SIG-M5 (cell line): ENCODE measurements at regions not wholly inside any gene's neighbourhood (a gene's known extent, or its start where the extent isn't known, plus 50 kb on each side); places are given as distances from the start of the nearest gene placed in this dataset.
"Not testable (repeated sequence)": the region's sequence is repeated elsewhere in the genome, so short reads cannot be mapped to it uniquely, and the experiment has no call there.

ENCODE experiments used
- DNase-seq: peaks from one replicate; lab custom pipeline; 2025; lab: John Stamatoyannopoulos, UW

- no peak for DNase-seq
Measured at GRCh38 chr9:2395814-2396612, 225.6 kb upstream of the VLDLR start.

GRCh38 chr9:2396622-2397285 is 224.8 kb upstream of the VLDLR start:
- no peak for DNase-seq

- DNase-seq = not testable (repeated sequence)
Measured at GRCh38 chr9:2397875-2398274, 223.7 kb upstream of the VLDLR start.

- not testable (repeated sequence) for DNase-seq
Measured at GRCh38 chr9:2401746-2402145, 219.8 kb upstream of the VLDLR start.

- DNase-seq = no peak
Measured at GRCh38 chr9:2403701-2404100, 217.9 kb upstream of the VLDLR start.

- DNase-seq = no peak
Measured at GRCh38 chr9:2406252-2406651, 215.3 kb upstream of the VLDLR start.

GRCh38 chr9:2407450-2407849 is 214.1 kb upstream of the VLDLR start:
- no peak for DNase-seq

GRCh38 chr9:2411459-2412215 is 209.9 kb upstream of the VLDLR start:
- no peak for DNase-seq

- DNase-seq = no peak
Measured at GRCh38 chr9:2413160-2413805, 208.3 kb upstream of the VLDLR start.

GRCh38 chr9:2414465-2414864 is 207.1 kb upstream of the VLDLR start:
- DNase-seq = no peak

- DNase-seq = no peak
Measured at GRCh38 chr9:2415326-2415725, 206.3 kb upstream of the VLDLR start.

- no peak for DNase-seq
Measured at GRCh38 chr9:2417730-2418129, 203.9 kb upstream of the VLDLR start.

GRCh38 chr9:2418619-2419018 is 203.0 kb upstream of the VLDLR start:
- DNase-seq = no peak

- DNase-seq = no peak
Measured at GRCh38 chr9:2419347-2419746, 202.2 kb upstream of the VLDLR start.

- no peak for DNase-seq
Measured at GRCh38 chr9:2420543-2420942, 201.0 kb upstream of the VLDLR start.

- DNase-seq = no peak
Measured at GRCh38 chr9:2424619-2425033, 197.0 kb upstream of the VLDLR start.

- no peak for DNase-seq
Measured at GRCh38 chr9:2425676-2426075, 195.9 kb upstream of the VLDLR start.

- no peak for DNase-seq
Measured at GRCh38 chr9:2427120-2427891, 194.3 kb upstream of the VLDLR start.

- no peak for DNase-seq
Measured at GRCh38 chr9:2439957-2440356, 181.6 kb upstream of the VLDLR start.

GRCh38 chr9:2443933-2444332 is 177.7 kb upstream of the VLDLR start:
- DNase-seq = not testable (repeated sequence)

GRCh38 chr9:2448193-2448738 is 173.3 kb upstream of the VLDLR start:
- no peak for DNase-seq
